PC-3 (cell line): ENCODE measurements at regions not wholly inside any gene's neighbourhood (a gene's known extent, or its start where the extent isn't known, plus 50 kb on each side); places are given as distances from the start of the nearest gene placed in this dataset.
"Not testable (repeated sequence)": the region's sequence is repeated elsewhere in the genome, so short reads cannot be mapped to it uniquely, and the experiment has no call there.

Experiments
- CTCF ChIP-seq: fragments of 300-600 bp; sonication (generic); conservative IDR thresholded peaks from 2 replicates; pipeline ENCODE4 v1.5.1; 2017; ENCODE audit warnings: antibody characterized with exemption, low read depth, mild to moderate bottlenecking, low read length
- EZH2 ChIP-seq: fragments of 300-600 bp; sonication (generic); IDR thresholded peaks from one replicate; pipeline ENCODE4 v1.6.1; 2017; ENCODE audit warnings: antibody characterized with exemption, mild to moderate bottlenecking, low read length; ENCODE audit not compliant: unreplicated experiment
- EZH2phosphoT487 ChIP-seq: fragments of 300-600 bp; sonication (generic); IDR thresholded peaks from 2 replicates; pipeline ENCODE4 v1.6.1; 2018; ENCODE audit warnings: mild to moderate bottlenecking, antibody characterized with exemption, low read length, borderline replicate concordance

GRCh38 chr17:62131271-62131670 is 66.2 kb upstream of the MED13 start:
- TF ChIP-seq CTCF, EZH2phosphoT487, EZH2: not testable (repeated sequence)
